ENCODE measurements at regions not wholly inside any gene's neighbourhood (a gene's known extent, or its start where the extent isn't known, plus 50 kb on each side); places are given as distances from the start of the nearest gene placed in this dataset.
"Not testable (repeated sequence)": the region's sequence is repeated elsewhere in the genome, so short reads cannot be mapped to it uniquely, and the experiment has no call there.

- Histone ChIP-seq H3K4me1 (ENCODE audit: insufficient read depth, low read length) (no peaks in the 10 kb centered on the region), H3K27ac (ENCODE audit: low read length) (no peak overlapping the region), H4K20me1 (ENCODE audit: insufficient read depth, low read length) (no peaks in the 10 kb centered on the region), H3K9ac (ENCODE audit: low read depth, low read length) (no peak overlapping the region), H3K4me3 (ENCODE audit: low read depth in 1 of 2, low read length in 2 of 2) (no peak overlapping the region), H3K27me3 (ENCODE audit: insufficient read depth, low read length, poor library complexity) (no peaks in the 10 kb centered on the region), H2AFZ (ENCODE audit: low read depth, low read length) (no peak overlapping the region), H3K9me3 (ENCODE audit: insufficient read depth, low read length, severe bottlenecking) (no peaks in the 10 kb centered on the region), H3K36me3 (ENCODE audit: insufficient read depth, low read length) (no peaks in the 10 kb centered on the region), H3K4me2 (ENCODE audit: insufficient read depth, low read length) (no peak overlapping the region), H3K79me2 (ENCODE audit: insufficient read depth, low read length) (no peaks in the 10 kb centered on the region)
- DNase-seq: no peak
- no peak for ATAC-seq (ENCODE audit: insufficient read depth, low read depth)
- no peak for TF ChIP-seq EZH2 (IDR thresholded peaks at IDR 0.05; ENCODE audit: borderline replicate concordance, low read depth, low read length, severe bottlenecking)
- TF ChIP-seq CTCF (IDR thresholded peaks at IDR 0.05; ENCODE audit: borderline replicate concordance, extremely low read depth, low read length, poor library complexity, severe bottlenecking): no peak
These were observed 1650.3 kb downstream of the BRINP3 start for GRCh38 chr1:188827400-188827799.

GRCh38 chr1:188841111-188841696 is 1636.5 kb downstream of the BRINP3 start:
- ATAC-seq (ENCODE audit: insufficient read depth, low read depth); H3K9me3 ChIP-seq (ENCODE audit: insufficient read depth, low read length, severe bottlenecking): not testable (repeated sequence)

GRCh38 chr1:188846468-188846867 is 1631.2 kb downstream of the BRINP3 start:
- Histone ChIP-seq H3K79me2 (ENCODE audit: insufficient read depth, low read length) (no peaks in the 10 kb centered on the region), H2AFZ (ENCODE audit: low read depth, low read length) (no peak overlapping the region), H3K9me3 (ENCODE audit: insufficient read depth, low read length, severe bottlenecking) (no peaks in the 10 kb centered on the region), H3K36me3 (ENCODE audit: insufficient read depth, low read length) (no peaks in the 10 kb centered on the region), H3K27ac (ENCODE audit: low read length) (no peak overlapping the region), H3K4me1 (ENCODE audit: insufficient read depth, low read length) (no peaks in the 10 kb centered on the region), H4K20me1 (ENCODE audit: insufficient read depth, low read length) (no peaks in the 10 kb centered on the region), H3K27me3 (ENCODE audit: insufficient read depth, low read length, poor library complexity) (no peaks in the 10 kb centered on the region), H3K9ac (ENCODE audit: low read depth, low read length) (no peak overlapping the region), H3K4me2 (ENCODE audit: insufficient read depth, low read length) (no peak overlapping the region), H3K4me3 (ENCODE audit: low read depth in 1 of 2, low read length in 2 of 2) (no peak overlapping the region)
- ATAC-seq (ENCODE audit: insufficient read depth, low read depth) (no peak), DNase-seq (no peak)
- TF ChIP-seq EZH2 (IDR thresholded peaks at IDR 0.05; ENCODE audit: borderline replicate concordance, low read depth, low read length, severe bottlenecking) (no peak), CTCF (IDR thresholded peaks at IDR 0.05; ENCODE audit: borderline replicate concordance, extremely low read depth, low read length, poor library complexity, severe bottlenecking) (no peak)

More at GRCh38 chr1:188841111-188841696, 1636.5 kb downstream of the BRINP3 start:
- not testable (repeated sequence) for H3K27me3 ChIP-seq (ENCODE audit: insufficient read depth, low read length, poor library complexity); H2AFZ ChIP-seq (ENCODE audit: low read depth, low read length); H3K79me2 ChIP-seq (ENCODE audit: insufficient read depth, low read length); H3K4me2 ChIP-seq (ENCODE audit: insufficient read depth, low read length); H3K9ac ChIP-seq (ENCODE audit: low read depth, low read length); DNase-seq; H3K27ac ChIP-seq (ENCODE audit: low read length); H3K4me1 ChIP-seq (ENCODE audit: insufficient read depth, low read length); H3K36me3 ChIP-seq (ENCODE audit: insufficient read depth, low read length); H4K20me1 ChIP-seq (ENCODE audit: insufficient read depth, low read length); H3K4me3 ChIP-seq (ENCODE audit: low read depth in 1 of 2, low read length in 2 of 2)

- Histone ChIP-seq H3K36me3 (ENCODE audit: insufficient read depth, low read length) (no peaks in the 10 kb centered on the region), H3K4me2 (ENCODE audit: insufficient read depth, low read length) (no peak overlapping the region), H3K4me1 (ENCODE audit: insufficient read depth, low read length) (no peaks in the 10 kb centered on the region), H3K79me2 (ENCODE audit: insufficient read depth, low read length) (no peaks in the 10 kb centered on the region), H3K27ac (ENCODE audit: low read length) (no peak overlapping the region), H4K20me1 (ENCODE audit: insufficient read depth, low read length) (no peaks in the 10 kb centered on the region), H3K9me3 (ENCODE audit: insufficient read depth, low read length, severe bottlenecking) (no peaks in the 10 kb centered on the region), H3K27me3 (ENCODE audit: insufficient read depth, low read length, poor library complexity) (no peaks in the 10 kb centered on the region), H3K9ac (ENCODE audit: low read depth, low read length) (no peak overlapping the region), H2AFZ (ENCODE audit: low read depth, low read length) (no peak overlapping the region), H3K4me3 (ENCODE audit: low read depth in 1 of 2, low read length in 2 of 2) (no peak overlapping the region)
- no peak for ATAC-seq (ENCODE audit: insufficient read depth, low read depth)
- TF ChIP-seq EZH2 (IDR thresholded peaks at IDR 0.05; ENCODE audit: borderline replicate concordance, low read depth, low read length, severe bottlenecking) (no peak), CTCF (IDR thresholded peaks at IDR 0.05; ENCODE audit: borderline replicate concordance, extremely low read depth, low read length, poor library complexity, severe bottlenecking) (no peak)
- DNase-seq: no peak
These were observed 1620.1 kb downstream of the BRINP3 start for GRCh38 chr1:188857526-188858087.
